ENCODE measurements at regions not wholly inside any gene's neighbourhood (a gene's known extent, or its start where the extent isn't known, plus 50 kb on each side); places are given as distances from the start of the nearest gene placed in this dataset.
"Not testable (repeated sequence)": the region's sequence is repeated elsewhere in the genome, so short reads cannot be mapped to it uniquely, and the experiment has no call there.

DNA sequence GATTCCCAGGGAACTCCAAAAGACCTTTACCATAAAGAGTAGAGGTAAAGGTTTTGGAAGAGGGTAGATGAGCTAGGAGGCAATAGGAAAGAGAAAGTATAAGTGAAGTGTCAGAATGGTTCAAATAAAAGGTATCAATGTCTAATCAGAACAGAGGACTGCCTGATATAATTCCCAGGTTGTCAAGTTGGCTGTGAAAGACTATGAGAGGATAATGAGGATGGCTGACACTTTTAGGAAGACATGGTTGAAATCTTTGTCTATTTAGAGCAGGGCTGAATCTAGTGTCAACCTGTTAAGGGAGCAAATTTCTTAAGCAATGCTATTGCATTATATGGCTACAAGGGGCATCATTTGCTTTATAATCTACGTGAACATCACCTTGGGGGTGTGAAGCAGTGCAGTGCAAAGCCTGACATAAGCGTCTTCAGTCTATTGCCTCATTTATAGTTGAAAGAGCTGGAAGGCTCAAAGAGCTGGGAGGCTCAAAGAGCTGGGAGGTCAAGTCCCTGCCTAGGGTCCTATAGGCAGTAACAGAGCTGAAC, 308.3 kb upstream of the DEPDC1 start:
- DNase-seq (ENCODE audit: low read depth): no peak
- TF ChIP-seq, protein P1, sequence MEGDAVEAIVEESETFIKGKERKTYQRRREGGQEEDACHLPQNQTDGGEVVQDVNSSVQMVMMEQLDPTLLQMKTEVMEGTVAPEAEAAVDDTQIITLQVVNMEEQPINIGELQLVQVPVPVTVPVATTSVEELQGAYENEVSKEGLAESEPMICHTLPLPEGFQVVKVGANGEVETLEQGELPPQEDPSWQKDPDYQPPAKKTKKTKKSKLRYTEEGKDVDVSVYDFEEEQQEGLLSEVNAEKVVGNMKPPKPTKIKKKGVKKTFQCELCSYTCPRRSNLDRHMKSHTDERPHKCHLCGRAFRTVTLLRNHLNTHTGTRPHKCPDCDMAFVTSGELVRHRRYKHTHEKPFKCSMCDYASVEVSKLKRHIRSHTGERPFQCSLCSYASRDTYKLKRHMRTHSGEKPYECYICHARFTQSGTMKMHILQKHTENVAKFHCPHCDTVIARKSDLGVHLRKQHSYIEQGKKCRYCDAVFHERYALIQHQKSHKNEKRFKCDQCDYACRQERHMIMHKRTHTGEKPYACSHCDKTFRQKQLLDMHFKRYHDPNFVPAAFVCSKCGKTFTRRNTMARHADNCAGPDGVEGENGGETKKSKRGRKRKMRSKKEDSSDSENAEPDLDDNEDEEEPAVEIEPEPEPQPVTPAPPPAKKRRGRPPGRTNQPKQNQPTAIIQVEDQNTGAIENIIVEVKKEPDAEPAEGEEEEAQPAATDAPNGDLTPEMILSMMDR (conservative IDR thresholded peaks at IDR 0.05; ENCODE audit: low read depth, low read length): no peak
- no peak overlapping the region for H3K4me3 ChIP-seq (ENCODE audit: low read depth, low read length)

DNA sequence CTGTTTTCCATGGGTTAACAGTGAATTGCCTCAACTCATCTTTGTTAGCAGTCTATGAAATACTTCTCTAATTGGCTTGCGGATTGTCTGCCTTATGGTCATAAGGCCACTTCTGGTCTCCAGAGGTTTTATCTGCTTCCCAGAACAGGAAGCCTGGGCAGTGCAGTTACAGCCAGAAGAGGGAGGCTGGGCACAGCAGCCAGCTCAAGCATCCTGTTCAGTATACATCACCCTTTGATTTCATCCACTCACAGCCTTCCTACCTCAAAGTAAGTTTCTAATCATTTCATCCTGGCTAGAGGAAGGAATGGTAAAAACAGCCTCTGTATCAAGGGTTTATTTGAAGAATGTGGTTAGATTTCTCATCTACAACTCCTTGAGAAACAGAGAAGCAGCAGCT, 311.5 kb upstream of the DEPDC1 start:
- no peak overlapping the region for H3K4me3 ChIP-seq (ENCODE audit: low read depth, low read length)
- peak; percentile 4 for DNase-seq (ENCODE audit: low read depth)
- TF ChIP-seq, protein P1 (conservative IDR thresholded peaks at IDR 0.05; ENCODE audit: low read depth, low read length): no peak

DNA sequence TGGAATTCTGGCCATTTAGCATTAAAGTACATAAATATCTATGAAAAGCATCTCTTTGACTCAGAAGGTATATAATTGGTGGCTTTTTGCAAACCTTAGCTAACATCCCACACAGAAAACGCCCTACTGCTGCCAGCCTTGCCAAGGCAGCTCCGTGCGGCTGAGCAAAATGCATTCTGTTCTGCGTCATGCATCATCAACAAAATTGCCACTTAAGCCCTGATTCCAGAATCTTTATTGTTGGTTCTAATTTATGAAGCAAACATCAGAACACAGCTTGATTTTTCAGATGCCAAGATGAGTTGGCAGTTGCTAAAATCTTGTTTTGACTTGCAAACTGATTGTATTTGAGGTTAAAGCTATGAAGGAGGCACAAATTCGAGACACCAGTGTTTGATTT, 314.9 kb upstream of the DEPDC1 start:
- TF ChIP-seq, protein P1 (conservative IDR thresholded peaks at IDR 0.05; ENCODE audit: low read depth, low read length): no peak
- no peak overlapping the region for H3K4me3 ChIP-seq (ENCODE audit: low read depth, low read length)
- no peak for DNase-seq (ENCODE audit: low read depth)

DNA sequence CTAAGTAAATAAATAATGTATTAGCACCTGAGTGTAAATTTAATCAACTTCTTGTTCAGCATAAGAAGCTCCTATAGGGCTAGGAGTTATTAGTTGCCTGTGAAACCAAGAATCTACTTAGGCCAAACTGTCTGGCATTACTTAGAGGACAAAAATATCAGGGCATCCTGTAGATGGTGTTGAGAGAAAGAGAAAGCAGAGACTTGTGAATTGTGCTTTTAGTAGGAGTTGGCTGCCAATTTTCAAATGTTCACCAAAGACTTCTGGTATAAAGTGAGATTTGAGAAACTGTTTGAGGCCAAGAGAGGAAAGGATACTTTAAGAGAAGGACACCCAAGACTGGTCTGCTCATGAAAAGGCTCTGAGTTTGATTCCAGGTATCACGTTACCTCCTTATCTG, 315.5 kb upstream of the DEPDC1 start:
- TF ChIP-seq, protein P1 (conservative IDR thresholded peaks at IDR 0.05; ENCODE audit: low read depth, low read length): no peak
- DNase-seq (ENCODE audit: low read depth): no peak
- no peak overlapping the region for H3K4me3 ChIP-seq (ENCODE audit: low read depth, low read length)

DNA sequence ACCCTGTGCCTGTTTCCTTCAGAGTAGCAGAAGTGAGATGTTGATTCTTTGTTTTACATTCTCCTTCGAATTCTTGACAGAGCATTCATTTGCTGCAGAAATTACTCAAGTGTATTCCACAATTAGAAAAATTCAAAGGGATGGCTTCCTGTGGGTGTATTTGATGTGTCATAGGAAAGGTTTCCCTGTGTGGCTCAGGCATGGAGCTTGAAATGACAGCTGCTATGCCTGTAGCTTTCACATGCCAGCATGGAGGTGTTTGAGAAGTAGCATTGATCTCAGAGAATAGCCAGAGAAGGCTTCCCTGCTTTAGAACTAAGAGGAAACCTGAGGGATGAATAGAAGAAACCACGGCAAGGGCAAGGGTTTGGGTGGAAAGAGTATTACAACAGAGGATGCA, 317.2 kb upstream of the DEPDC1 start:
- TF ChIP-seq, protein P1 (conservative IDR thresholded peaks at IDR 0.05; ENCODE audit: low read depth, low read length): no peak
- H3K4me3 ChIP-seq (ENCODE audit: low read depth, low read length): no peak overlapping the region
- no peak for DNase-seq (ENCODE audit: low read depth)

DNA sequence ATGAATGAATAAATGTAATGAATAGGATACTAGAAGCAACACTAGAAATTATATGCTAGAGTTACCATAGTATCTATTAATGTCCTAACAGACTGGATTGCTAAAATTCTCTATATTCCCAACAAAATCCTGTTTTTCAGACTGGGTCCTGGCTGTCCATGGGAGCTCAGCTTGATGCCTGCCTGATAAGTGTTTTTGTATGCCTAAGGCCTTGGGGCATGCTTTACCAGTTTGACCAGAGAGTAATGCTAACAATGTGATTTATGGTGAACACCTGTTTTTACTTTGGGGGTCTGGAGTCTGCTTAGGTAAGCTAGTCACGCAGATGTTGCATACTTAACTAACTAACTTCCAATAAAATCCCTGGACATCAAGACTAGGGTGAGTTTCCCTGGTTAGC, 318.8 kb upstream of the DEPDC1 start:
- TF ChIP-seq, protein P1 (conservative IDR thresholded peaks at IDR 0.05; ENCODE audit: low read depth, low read length): no peak
- H3K4me3 ChIP-seq (ENCODE audit: low read depth, low read length): no peak overlapping the region
- no peak for DNase-seq (ENCODE audit: low read depth)

DNA sequence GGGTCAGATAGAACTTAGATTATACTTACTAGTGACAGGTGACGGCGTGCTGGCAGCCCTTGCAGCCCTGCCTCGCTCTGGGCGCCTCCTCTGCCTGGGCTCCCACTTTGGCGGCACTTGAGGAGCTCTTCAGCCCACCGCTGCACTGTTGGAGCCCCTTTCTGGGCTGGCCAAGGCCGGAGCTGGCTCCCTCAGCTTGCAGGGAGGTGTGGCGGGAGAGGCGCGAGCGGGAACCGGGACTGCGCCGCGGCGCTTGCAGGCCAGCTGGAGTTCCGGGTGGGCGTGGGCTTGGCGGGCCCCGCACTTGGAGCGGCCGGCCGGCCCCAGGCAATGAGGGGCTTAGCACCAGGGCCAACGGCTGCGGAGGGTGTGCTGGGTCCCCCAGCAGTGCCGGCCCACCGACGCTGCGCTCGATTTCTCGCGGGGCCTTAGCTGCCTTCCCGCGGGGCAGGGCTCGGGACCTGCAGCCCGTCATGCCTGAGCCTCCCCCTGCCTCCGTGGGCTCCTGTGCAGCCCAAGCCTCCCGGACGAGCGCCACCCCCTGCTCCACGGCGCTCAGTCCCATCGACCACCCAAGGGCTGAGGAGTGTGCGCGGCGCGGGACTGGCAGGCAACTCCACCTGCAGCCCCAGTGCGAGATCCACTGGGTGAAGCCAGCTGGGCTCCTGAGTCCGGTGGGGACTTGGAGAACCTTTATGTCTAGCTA, 320.8 kb upstream of the DEPDC1 start:
- H3K4me3 ChIP-seq (ENCODE audit: low read depth, low read length); DNase-seq (ENCODE audit: low read depth): not testable (repeated sequence)
